ENCODE measurements at regions not wholly inside any gene's neighbourhood (a gene's known extent, or its start where the extent isn't known, plus 50 kb on each side); places are given as distances from the start of the nearest gene placed in this dataset.
"Not testable (repeated sequence)": the region's sequence is repeated elsewhere in the genome, so short reads cannot be mapped to it uniquely, and the experiment has no call there.

GRCh38 chr6:84596488-84596887 lies 167.9 kb downstream of the TBX18 start:
- DNase-seq (ENCODE audit: insufficient read length, low spot score) (no peak), FAIRE-seq (no peak)
- no peak for TF ChIP-seq CTCF (IDR thresholded peaks at IDR 0.05; ENCODE audit: insufficient read depth, missing control alignments)

- TF ChIP-seq CTCF (IDR thresholded peaks at IDR 0.05; ENCODE audit: insufficient read depth, missing control alignments), result no peak
- DNase-seq (ENCODE audit: insufficient read length, low spot score) (no peak), FAIRE-seq (no peak)
Observed at GRCh38 chr6:84588697-84589080, 175.7 kb downstream of the TBX18 start.

GRCh38 chr6:84587994-84588696 lies 176.3 kb downstream of the TBX18 start:
- not testable (repeated sequence) for FAIRE-seq; DNase-seq (ENCODE audit: insufficient read length, low spot score)

- DNase-seq (ENCODE audit: insufficient read length, low spot score); FAIRE-seq: not testable (repeated sequence)
Observed at GRCh38 chr6:84587202-84587940, 177.0 kb downstream of the TBX18 start.

GRCh38 chr6:84583784-84584183 lies 180.6 kb downstream of the TBX18 start:
- no peak for TF ChIP-seq CTCF (IDR thresholded peaks at IDR 0.05; ENCODE audit: insufficient read depth, missing control alignments)
- FAIRE-seq (no peak), DNase-seq (ENCODE audit: insufficient read length, low spot score) (no peak)

GRCh38 chr6:84582997-84583396 lies 181.4 kb downstream of the TBX18 start:
- FAIRE-seq (no peak), DNase-seq (ENCODE audit: insufficient read length, low spot score) (no peak)
- TF ChIP-seq CTCF (IDR thresholded peaks at IDR 0.05; ENCODE audit: insufficient read depth, missing control alignments), result no peak

GRCh38 chr6:84581494-84582259 lies 182.7 kb downstream of the TBX18 start:
- no peak for TF ChIP-seq CTCF (IDR thresholded peaks at IDR 0.05; ENCODE audit: insufficient read depth, missing control alignments)
- FAIRE-seq (no peak), DNase-seq (ENCODE audit: insufficient read length, low spot score) (no peak)

GRCh38 chr6:84579404-84579803 lies 185.0 kb downstream of the TBX18 start:
- DNase-seq (ENCODE audit: insufficient read length, low spot score) (no peak), FAIRE-seq (no peak)
- TF ChIP-seq CTCF (IDR thresholded peaks at IDR 0.05; ENCODE audit: insufficient read depth, missing control alignments), result no peak
